HG03060 (cell line): ENCODE measurements at regions not wholly inside any gene's neighbourhood (a gene's known extent, or its start where the extent isn't known, plus 50 kb on each side); places are given as distances from the start of the nearest gene placed in this dataset.
A peak's percentile ranks its signal among the peaks of the same experiment; 100 is the strongest.

Source experiments
- ATAC-seq: cut with Tn5 transposase; IDR thresholded peaks from one replicate; pipeline ENCODE4 v1.9.1; 2021; ENCODE audit warnings: low read depth, moderate number of reproducible peaks; ENCODE audit not compliant: unreplicated experiment

DNA sequence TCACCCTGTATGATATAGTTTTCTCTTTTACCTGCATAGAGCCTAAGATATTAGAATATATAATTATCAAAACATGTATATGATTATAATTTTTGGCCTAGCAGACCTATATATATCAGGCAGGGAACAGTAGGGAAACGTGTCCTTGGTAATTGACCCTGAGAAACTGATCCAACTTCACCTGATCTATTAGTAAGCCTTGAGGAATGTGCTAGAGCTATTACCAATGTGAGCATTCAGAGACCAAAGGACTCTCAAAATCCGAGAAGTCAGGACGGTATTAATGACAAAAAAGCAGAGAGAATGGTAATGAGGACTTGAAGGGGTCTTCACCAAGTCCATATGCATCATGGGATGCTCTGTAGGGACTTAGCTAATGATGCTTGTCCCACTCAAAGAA is 571.9 kb downstream of the CPS1 start:
- no peak for ATAC-seq

DNA sequence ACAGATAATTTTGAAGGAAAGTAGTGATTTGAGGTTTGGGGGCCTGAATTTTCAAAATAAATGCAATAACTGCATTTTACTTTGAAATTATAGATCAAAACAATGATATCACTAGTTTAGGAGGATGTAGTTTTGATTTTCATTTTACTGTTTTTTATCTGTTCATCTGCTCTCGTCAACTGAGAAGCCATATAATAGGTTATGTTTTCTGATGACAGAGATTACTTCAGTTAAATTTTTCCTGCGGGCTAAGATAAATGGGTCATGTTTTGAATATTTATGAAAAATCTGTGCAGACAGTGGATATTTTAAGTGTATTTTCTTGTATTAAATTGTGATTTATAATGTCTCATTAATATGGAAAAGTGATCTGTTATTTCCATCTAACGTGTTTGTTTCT is 573.4 kb downstream of the CPS1 start:
- ATAC-seq: no peak

DNA sequence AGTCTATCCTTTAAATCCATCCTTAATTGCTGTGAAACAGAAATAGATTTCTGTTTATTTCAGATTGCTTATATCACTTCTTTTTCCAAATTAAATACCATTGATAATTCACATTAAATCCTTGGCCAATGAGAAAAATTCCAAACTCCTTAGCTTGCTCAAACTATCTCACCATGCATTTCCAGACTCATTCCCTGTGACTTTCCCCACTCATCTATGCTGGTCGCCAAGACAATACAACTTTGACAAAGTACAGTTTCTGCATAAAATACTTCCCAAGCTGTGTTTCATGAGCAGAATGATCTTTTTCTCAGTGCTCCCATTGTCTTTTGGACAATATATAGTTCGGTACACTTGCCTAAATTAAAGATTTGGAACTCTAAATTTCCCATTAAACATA is 575.6 kb downstream of the CPS1 start:
- ATAC-seq: no peak

- no peak for ATAC-seq
These were observed 576.2 kb downstream of the CPS1 start for GRCh38 chr2:211132573-211132972.

GRCh38 chr2:211133766-211134165 is 577.4 kb downstream of the CPS1 start:
- no peak for ATAC-seq

DNA sequence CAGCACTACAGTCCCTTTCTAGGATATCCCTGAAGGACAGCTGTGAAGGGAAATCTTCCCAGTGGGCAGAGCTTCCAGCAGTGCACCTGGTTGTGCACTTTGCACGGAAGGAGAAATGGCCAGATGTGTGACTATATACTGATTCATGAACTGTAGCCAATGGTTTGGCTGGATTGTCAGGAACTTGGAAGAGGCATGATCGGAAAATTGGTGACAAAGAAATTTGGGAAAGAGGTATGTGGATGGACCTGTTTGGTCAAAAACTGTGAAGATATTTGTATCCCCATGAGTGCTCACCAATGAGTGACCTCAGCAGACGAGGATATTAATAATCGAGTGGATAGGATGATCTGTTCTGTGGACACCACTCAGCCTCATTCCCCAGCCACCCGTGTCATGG is 582.2 kb downstream of the CPS1 start:
- no peak for ATAC-seq

GRCh38 chr2:211141646-211142045 is 585.2 kb downstream of the CPS1 start:
- no peak for ATAC-seq

GRCh38 chr2:211144078-211144477 is 587.7 kb downstream of the CPS1 start:
- no peak for ATAC-seq

GRCh38 chr2:211144974-211145665 is 588.7 kb downstream of the CPS1 start:
- no peak for ATAC-seq

DNA sequence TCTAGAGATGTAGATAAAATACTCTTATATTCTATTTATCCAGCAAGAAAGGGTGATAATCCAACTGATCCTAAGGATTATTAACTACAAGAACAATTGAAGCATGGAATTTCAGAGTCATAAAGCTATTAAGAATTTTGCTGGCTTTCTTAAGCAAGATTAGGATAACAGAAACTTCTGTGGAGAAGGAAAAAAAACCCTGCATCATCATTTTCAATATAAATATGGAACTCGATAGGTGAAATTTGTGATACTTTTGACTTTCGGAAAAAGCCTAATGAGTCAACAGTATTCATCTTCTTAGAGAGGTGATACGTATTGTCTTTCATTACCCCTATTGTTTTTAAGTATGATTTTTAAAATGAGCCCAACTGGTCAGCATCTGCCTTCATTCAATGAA is 593.3 kb downstream of the CPS1 start:
- ATAC-seq: no peak

DNA sequence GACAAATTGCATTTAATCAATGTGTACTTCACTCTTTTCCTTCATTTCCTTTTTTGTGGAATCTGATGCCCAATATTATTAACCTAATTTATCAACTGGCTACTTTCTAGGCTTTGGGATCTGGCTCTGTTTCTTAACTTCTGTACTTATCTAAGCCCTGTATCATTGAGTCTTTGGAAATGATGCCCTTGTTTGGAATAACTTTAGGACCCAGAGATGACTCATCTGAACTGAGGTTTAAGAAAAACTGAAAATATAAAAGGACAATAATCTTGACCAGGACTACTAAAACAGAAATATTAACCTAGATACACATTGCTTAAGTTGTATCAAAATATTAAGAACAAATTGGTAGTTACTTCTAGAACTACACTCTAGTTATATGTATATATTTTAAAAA is 600.8 kb downstream of the CPS1 start:
- ATAC-seq: no peak

- peak; percentile 97 for ATAC-seq
These were observed 601.6 kb downstream of the CPS1 start for GRCh38 chr2:211157856-211158463.

- ATAC-seq: no peak
These were observed 603.6 kb downstream of the CPS1 start for GRCh38 chr2:211159972-211160371.

DNA sequence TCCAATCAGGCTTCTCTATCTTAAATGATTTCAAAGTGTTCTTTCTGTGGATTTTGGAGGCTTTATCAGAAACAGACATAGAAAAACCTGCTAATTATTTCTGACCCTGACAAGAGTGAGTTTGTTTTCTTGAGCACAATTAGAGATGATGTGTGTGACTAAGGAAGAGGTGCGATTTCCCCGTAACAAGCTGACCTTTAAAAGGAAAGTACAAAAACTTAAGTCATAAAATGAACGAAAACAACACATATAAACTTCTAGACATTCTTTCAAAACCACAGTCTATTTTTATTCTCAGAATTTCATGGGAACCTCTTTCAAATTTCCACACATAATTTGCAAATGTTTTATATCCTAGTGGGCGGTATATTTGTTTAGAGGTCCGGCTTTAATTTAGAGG is 604.8 kb downstream of the CPS1 start:
- no peak for ATAC-seq

- no peak for ATAC-seq
These were observed 606.5 kb downstream of the CPS1 start for GRCh38 chr2:211162911-211163310.

GRCh38 chr2:211170843-211171242 is 614.4 kb downstream of the CPS1 start:
- no peak for ATAC-seq

GRCh38 chr2:211174021-211174420 is 617.6 kb downstream of the CPS1 start:
- no peak for ATAC-seq

- ATAC-seq: no peak
These were observed 618.2 kb downstream of the CPS1 start for GRCh38 chr2:211174631-211175030.

- no peak for ATAC-seq
These were observed 619.6 kb downstream of the CPS1 start for GRCh38 chr2:211175956-211176355.

DNA sequence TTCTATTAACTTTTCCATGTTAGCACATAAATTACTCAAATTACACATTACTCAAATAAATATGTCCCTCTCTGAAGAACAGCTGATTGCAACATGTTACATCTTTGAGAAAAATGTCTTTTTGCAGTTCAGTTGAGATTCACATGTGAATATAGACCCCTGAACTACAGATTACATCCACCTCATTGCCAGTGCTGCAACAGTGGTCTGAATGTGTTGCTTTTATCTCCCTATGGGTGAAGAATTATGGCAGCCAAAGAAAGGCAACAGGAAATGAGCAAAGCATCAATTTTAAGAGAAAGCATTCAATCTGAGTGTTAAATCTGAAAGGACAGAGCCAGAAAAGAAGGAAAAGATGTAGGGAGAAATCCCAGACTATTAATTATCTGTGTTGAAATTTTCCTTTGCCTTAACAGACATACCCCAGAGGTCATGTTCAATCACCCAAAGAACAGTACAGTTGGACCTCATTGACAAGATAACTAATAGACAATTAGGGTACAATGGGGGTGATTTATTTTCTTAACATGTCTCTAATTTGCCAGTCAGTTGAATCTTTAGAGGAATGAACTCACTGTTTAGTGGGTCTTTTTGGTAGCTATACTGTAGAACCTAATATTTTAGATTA is 620.2 kb downstream of the CPS1 start:
- ATAC-seq: no peak

- ATAC-seq: no peak
These were observed 625.2 kb downstream of the CPS1 start for GRCh38 chr2:211181626-211182025.

GRCh38 chr2:211187602-211188001 is 631.2 kb downstream of the CPS1 start:
- no peak for ATAC-seq
